GM19397 (cell line): ENCODE measurements at regions not wholly inside any gene's neighbourhood (a gene's known extent, or its start where the extent isn't known, plus 50 kb on each side); places are given as distances from the start of the nearest gene placed in this dataset.

ENCODE experiments used
- ATAC-seq: cut with Tn5 transposase; IDR thresholded peaks from one replicate; pipeline ENCODE4 v1.9.1; 2021; ENCODE audit warnings: mild to moderate bottlenecking, moderate library complexity; ENCODE audit not compliant: unreplicated experiment

DNA sequence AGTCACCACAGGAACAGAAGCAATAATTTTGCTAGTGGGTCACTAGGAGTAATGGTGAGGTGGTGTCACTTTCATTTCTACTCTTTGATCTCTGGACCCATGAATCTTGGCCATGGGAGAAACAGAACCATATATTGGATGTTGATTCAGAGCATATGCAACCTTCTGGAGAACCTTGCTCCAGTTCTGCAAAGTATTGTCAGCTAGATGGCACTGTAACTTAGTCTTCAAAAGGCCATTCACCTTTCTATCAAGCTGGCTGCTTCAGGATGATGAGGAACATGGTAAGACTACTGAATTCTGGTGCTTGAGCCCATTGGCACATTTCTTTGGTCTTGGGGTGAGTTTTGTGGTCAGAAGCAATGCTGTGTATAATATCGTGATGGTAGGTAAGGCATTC lies 129.1 kb upstream of the FBN2 start:
- no peak for ATAC-seq

DNA sequence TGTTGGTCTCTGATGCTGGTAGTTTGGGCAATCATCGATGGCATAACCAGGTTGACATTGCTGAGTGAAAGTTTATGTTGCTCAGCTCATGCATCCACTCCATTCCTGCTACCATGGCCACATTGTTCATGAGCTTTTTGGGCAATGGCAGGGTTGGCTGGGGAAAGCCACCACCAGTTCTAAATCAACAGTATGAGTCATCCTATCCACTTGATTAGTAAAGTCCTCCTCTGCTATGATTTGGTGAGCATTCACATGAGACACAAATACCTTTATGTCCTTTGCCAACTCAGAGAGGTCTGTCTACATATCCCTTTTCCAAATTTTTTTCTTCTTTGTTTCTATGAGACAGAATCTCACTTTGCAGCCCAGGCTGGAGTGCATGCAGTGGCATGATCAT lies 129.7 kb upstream of the FBN2 start:
- no peak for ATAC-seq

GRCh38 chr5:128668921-128669320 lies 130.9 kb upstream of the FBN2 start:
- no peak for ATAC-seq

- no peak for ATAC-seq
Observed at GRCh38 chr5:128669803-128670202, 131.8 kb upstream of the FBN2 start.

- ATAC-seq = no peak
Observed at GRCh38 chr5:128671943-128672342, 133.9 kb upstream of the FBN2 start.

GRCh38 chr5:128673000-128673399 lies 135.0 kb upstream of the FBN2 start:
- no peak for ATAC-seq

DNA sequence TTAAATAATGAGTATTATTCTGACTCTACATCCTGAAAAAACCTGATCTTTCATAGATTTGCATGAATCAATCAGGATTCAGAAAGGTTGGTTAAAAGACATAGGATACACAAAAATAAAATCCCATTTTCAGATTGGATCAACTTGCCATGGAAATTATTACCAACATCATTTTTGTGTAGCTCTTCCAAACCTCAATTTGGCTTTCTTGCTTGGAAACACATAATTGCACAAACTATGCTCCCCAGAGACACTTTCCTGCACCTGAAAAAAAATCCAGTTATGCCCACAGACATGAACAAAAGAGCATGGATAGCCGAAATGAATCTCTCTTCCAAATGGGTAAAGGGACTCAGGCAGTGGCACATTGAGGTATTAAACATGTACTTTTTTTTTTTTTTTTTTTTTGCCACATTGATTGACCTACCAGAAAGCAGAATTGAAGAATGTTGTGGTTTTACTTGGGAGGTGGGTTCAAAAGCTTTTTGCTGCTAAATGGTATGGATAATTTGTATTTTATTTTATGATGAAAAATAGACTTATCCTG lies 135.4 kb upstream of the FBN2 start:
- ATAC-seq = no peak

- ATAC-seq = no peak
Observed at GRCh38 chr5:128673970-128674369, 135.9 kb upstream of the FBN2 start.

DNA sequence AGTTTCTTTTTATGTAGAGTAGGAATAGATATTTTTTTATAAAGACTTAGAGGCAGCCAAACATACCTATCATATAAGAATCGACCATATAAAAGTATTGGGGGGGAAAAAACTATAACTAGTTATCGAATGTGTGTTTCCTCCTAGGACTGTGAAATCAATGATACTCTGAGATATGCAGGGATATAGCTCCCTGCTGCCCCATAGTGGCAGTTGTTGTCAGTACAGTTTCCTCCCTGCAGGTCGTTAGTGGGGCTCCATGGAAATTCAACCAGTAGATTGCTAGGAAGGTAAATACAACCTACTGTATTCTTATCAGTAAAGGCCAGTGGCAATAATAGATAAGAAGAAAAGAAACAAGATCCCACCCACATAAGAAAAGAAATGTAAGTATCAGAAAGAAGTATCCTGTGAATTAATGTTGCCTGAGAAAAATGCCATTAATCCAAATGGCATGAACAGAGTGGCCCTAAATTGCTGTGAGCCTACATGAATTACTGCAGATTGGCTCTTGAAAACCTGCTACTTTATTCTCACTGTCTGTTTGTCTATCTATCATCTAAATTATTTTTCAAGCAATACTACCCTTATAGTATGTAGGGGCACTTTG lies 136.9 kb upstream of the FBN2 start:
- ATAC-seq = peak; percentile 83

DNA sequence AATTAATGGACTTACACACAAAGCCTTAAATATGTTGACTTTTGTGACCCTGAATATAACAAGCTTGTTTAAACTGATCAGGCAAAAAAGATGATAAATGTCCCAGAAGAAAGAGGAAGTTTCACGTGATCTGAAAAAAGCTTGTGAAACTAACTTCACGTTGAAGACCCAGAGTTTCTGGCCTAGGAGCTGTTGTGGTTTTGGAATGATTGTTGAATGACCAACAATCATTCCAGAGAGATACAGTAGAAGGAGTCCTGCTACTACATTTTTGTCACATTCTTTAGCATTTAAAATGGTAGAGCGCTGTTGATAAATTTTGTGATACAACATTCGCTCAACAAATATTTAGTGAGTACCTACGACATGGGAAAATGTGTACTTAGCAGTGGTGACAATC lies 143.1 kb upstream of the FBN2 start:
- no peak for ATAC-seq

DNA sequence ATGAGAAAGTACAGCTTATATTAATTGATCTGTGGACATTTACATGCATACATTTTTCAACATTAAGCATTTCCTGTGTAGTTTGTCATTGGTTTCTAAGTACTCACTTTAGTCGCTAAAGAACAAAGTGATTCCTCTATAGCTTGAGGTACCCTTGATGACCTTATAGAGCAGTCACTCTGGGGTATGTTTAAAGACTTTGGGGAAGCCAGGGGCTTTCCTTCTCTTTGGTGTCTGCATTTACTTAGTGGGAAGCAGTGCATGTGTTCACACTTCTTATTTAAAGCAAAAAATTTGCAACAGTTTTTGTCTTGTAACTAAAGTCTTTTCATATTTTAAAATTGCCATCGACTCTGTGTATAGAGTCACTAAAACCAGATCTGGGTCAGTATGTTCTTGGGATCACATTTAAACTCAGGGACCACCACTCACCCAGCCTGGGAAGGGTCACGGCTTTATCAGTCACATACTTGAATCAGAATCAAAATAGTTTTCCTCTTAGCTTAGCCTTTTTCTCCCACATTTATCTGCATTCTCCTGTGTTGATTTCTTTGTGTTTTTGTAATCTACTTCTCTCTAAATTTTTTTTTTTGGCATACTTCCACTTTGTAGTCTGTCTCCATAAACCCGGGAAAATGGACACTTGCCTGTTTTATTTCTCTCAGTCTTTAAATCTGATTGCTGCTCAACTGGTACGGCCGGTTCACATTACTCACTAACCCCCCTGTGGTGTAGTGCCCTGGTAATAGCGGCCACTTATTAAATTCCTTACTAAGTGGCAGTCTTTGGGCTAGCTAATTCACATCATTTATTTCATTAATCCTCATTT lies 143.9 kb upstream of the FBN2 start:
- no peak for ATAC-seq

DNA sequence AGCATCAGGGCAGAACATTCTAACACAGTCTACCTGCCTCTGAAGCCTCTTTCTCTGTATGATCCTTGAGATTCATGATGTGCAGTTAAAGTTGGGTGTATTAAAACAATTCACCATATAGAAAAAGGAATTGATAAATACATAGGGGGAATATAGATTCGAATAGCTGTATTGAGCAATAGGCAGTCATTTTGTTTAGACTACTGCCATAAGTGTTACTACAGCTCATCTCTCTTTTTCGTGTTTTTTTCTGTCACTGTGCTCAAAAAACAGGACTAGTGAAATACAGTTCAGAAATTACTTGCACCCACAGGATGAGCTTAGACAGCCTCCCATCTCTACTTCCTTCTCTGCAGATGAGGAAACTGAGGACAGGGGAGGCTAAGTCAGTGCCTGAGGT lies 144.6 kb upstream of the FBN2 start:
- no peak for ATAC-seq

- no peak for ATAC-seq
Observed at GRCh38 chr5:128684961-128685360, 146.9 kb upstream of the FBN2 start.

DNA sequence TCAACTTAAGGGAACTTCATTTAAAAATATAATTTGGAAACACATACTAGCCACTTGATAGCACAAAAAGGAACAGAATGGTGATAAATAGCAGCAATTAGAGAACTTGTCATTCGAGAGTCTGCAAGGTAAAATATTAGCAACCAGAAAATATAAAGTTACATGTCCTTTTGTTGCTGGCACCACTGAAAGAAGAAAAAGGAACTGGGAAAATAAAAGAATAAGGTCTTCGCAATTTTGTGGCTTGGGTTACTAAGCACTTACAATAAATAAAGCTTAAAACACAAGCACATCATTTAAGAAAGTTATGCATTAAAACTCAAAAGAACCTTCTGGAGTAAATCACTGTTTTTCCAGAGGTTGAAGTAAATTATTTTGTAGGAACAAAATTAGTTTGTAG lies 149.9 kb upstream of the FBN2 start:
- no peak for ATAC-seq

DNA sequence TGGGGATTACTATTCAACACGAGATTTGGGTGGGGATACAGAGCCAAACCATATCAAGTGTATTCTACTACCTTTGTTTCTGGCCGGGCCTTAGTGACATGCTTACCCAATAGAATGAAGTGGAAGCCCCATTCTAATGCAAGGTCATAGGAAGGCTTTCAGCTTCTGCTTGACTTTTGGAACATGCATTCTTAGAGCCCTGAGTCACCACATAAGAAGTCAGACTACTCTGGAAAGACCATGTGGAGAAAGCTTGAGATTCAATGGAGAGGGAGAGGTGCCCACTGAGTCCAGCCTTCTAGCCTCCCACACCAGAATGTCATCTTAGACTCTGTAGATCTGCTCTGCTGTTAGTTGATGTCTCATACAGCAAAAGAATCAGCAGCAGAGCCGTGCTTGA lies 155.7 kb upstream of the FBN2 start:
- no peak for ATAC-seq

DNA sequence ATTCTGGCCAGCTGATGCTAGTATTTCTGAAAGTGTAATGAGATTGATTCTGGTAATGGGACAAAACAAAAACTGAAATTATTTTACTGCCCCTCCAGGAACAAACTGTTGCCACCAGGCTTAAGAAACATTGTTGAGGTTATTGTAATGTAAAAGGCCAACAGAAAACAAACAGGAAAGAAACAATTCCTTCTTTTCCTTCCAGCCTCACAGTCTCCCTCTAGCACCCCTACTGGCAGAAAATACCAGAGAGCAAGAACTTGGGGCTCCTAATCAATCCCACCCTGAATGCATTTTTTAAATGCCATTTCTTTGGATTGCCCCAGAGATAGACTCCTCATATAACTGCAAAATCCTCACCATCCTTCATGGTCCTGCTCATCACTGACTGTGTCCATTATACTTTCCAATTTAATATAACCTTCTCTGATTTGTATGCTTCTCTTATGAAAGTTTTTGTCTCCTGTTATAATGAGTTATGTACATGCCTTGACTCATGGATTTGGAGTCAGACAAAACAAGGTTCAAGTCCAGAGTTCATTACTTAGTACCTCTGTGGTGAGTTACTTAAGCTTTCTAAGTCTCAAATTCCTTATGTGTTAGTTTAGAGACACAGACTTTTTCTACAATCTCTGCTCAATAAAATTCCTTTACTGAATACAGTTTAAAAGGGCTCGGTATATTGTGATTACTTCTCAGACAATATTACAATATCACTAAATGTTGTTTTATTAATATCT lies 157.9 kb upstream of the FBN2 start:
- ATAC-seq = no peak

- no peak for ATAC-seq
Observed at GRCh38 chr5:128701301-128701700, 163.3 kb upstream of the FBN2 start.

GRCh38 chr5:128703322-128703721 lies 165.3 kb upstream of the FBN2 start:
- ATAC-seq = no peak

- ATAC-seq = no peak
Observed at GRCh38 chr5:128706269-128706668, 168.2 kb upstream of the FBN2 start.

- ATAC-seq = no peak
Observed at GRCh38 chr5:128708841-128709240, 170.8 kb upstream of the FBN2 start.

- no peak for ATAC-seq
Observed at GRCh38 chr5:128711216-128711615, 173.2 kb upstream of the FBN2 start.

GRCh38 chr5:128714551-128714950 lies 176.5 kb upstream of the FBN2 start:
- no peak for ATAC-seq
